HEK293 (cell line): ENCODE measurements at regions not wholly inside any gene's neighbourhood (a gene's known extent, or its start where the extent isn't known, plus 50 kb on each side); places are given as distances from the start of the nearest gene placed in this dataset.

Experiments used
- CTCF ChIA-PET: fragments of 350-600 bp; formaldehyde crosslinking; extraction: SDS; loops from one replicate; lab custom pipeline; 2021; ENCODE audit warnings: antibody characterized with exemption; lab: Yijun Ruan, JAX
- POLR2A ChIA-PET: fragments of 300-600 bp; formaldehyde crosslinking; extraction: SDS; loops from one replicate; lab custom pipeline; 2020; ENCODE audit warnings: antibody characterized with exemption, inconsistent platforms; lab: Yijun Ruan, JAX
- H3K27ac ChIP-seq: fragments of 200-500 bp; sonication (Bioruptor generic); 2 replicates; pipeline ENCODE4 v1.5.1; 2014; ENCODE audit warnings: low read depth, low read length, control low read depth, inconsistent platforms; ENCODE audit errors: extremely low read depth
- H3K36me3 ChIP-seq, 2 experiments: fragments of 200-500 bp in 1 of 2; sonication (Bioruptor generic) in 1 of 2; 1 replicate in 1 of 2; 2 replicates in 1 of 2; pipeline ENCODE4 v1.5.1; 2014 to 2017; ENCODE audit warnings: inconsistent platforms in 2 of 2, low read length in 2 of 2; ENCODE audit not compliant: control insufficient read depth in 2 of 2, insufficient read depth in 1 of 2
- H3K4me1 ChIP-seq: fragments of 200-500 bp; sonication (Bioruptor generic); 2 replicates; pipeline ENCODE4 v1.5.1; 2014; ENCODE audit warnings: mild to moderate bottlenecking, low read length, inconsistent platforms; ENCODE audit not compliant: control insufficient read depth, insufficient read depth
- H3K4me3 ChIP-seq: 2 replicates; pipeline ENCODE4 v1.5.1; 2011; ENCODE audit warnings: low read depth, mild to moderate bottlenecking, control low read depth, low read length, moderate library complexity
- H3K9me3 ChIP-seq: fragments of 200-500 bp; sonication (Bioruptor generic); 2 replicates; pipeline ENCODE4 v1.5.1; 2014; ENCODE audit warnings: low read depth, low read length, inconsistent platforms; ENCODE audit not compliant: control insufficient read depth, insufficient read depth
- KLF10 ChIP-seq: fragments of 450-650 bp; IDR thresholded peaks from 2 replicates; pipeline ENCODE4 v1.5.1; 2018; ENCODE audit warnings: missing biosample characterization, mild to moderate bottlenecking, missing genetic modification characterization
- KLF8 ChIP-seq: fragments of 450-650 bp; formaldehyde crosslinking; IDR thresholded peaks from 2 replicates; pipeline ENCODE4 v1.5.1; 2016; ENCODE audit warnings: missing biosample characterization, missing genetic modification characterization
- ZNF114 ChIP-seq: fragments of 450-650 bp; formaldehyde crosslinking; IDR thresholded peaks from 2 replicates; pipeline ENCODE4 v1.5.0; 2017; ENCODE audit warnings: missing biosample characterization, missing genetic modification characterization
- ZNF132 ChIP-seq: fragments of 450-650 bp; formaldehyde crosslinking; IDR thresholded peaks from 2 replicates; pipeline ENCODE4 v1.5.1; 2017; ENCODE audit warnings: missing biosample characterization, missing genetic modification characterization, borderline replicate concordance
- ZNF146 ChIP-seq: fragments of 450-650 bp; formaldehyde crosslinking; IDR thresholded peaks from 2 replicates; pipeline ENCODE4 v1.5.1; 2016; ENCODE audit warnings: missing biosample characterization, missing genetic modification characterization
- ZNF184 ChIP-seq: fragments of 450-650 bp; IDR thresholded peaks from 2 replicates; pipeline ENCODE4 v1.5.1; 2018; ENCODE audit warnings: missing biosample characterization, mild to moderate bottlenecking, missing genetic modification characterization
- ZNF19 ChIP-seq: fragments of 450-650 bp; formaldehyde crosslinking; IDR thresholded peaks from 2 replicates; pipeline ENCODE4; 2016; ENCODE audit warnings: missing biosample characterization, missing genetic modification characterization, low read depth
- ZNF214 ChIP-seq: fragments of 450-650 bp; formaldehyde crosslinking; IDR thresholded peaks from 2 replicates; pipeline ENCODE4 v1.5.1; 2017; ENCODE audit warnings: missing biosample characterization, mild to moderate bottlenecking, missing genetic modification characterization, borderline replicate concordance
- ZNF24 ChIP-seq: fragments of 450-650 bp; formaldehyde crosslinking; IDR thresholded peaks from 2 replicates; pipeline ENCODE4 v1.5.1; 2016; ENCODE audit warnings: missing biosample characterization, missing genetic modification characterization
- ZNF302 ChIP-seq: fragments of 450-650 bp; formaldehyde crosslinking; IDR thresholded peaks from 2 replicates; pipeline ENCODE4 v1.5.1; 2016; ENCODE audit warnings: missing biosample characterization, missing genetic modification characterization, low read depth
- ZNF596 ChIP-seq: fragments of 450-650 bp; IDR thresholded peaks from 2 replicates; pipeline ENCODE4 v1.5.0; 2018; ENCODE audit warnings: missing biosample characterization, mild to moderate bottlenecking, missing genetic modification characterization, moderate library complexity
- ZNF623 ChIP-seq: fragments of 450-650 bp; formaldehyde crosslinking; IDR thresholded peaks from 2 replicates; pipeline ENCODE4 v1.5.1; 2016; ENCODE audit warnings: missing biosample characterization, missing genetic modification characterization
- ZNF624 ChIP-seq: fragments of 450-650 bp; formaldehyde crosslinking; IDR thresholded peaks from 2 replicates; pipeline ENCODE4 v1.5.1; 2017; ENCODE audit warnings: missing biosample characterization, missing genetic modification characterization
- ZNF664 ChIP-seq: fragments of 450-650 bp; formaldehyde crosslinking; IDR thresholded peaks from 2 replicates; pipeline ENCODE4 v1.5.1; 2016; ENCODE audit warnings: missing biosample characterization, missing genetic modification characterization
- ZSCAN23 ChIP-seq: fragments of 450-650 bp; formaldehyde crosslinking; IDR thresholded peaks from 2 replicates; pipeline ENCODE4 v1.5.1; 2016; ENCODE audit warnings: missing biosample characterization, missing genetic modification characterization
- TF ChIP-seq, protein P1 (sequence below): fragments of 450-650 bp; IDR thresholded peaks from 2 replicates; pipeline ENCODE4 v1.5.1; 2018; ENCODE audit warnings: missing biosample characterization, mild to moderate bottlenecking, missing genetic modification characterization
- TF ChIP-seq, protein P2 (sequence below): fragments of 450-650 bp; formaldehyde crosslinking; IDR thresholded peaks from 2 replicates; pipeline ENCODE4 v1.5.1; 2016; ENCODE audit warnings: missing biosample characterization, missing genetic modification characterization
- TF ChIP-seq, protein P3 (sequence below): fragments of 450-650 bp; formaldehyde crosslinking; IDR thresholded peaks from 2 replicates; pipeline ENCODE4 v1.5.1; 2016; ENCODE audit warnings: missing biosample characterization, missing genetic modification characterization
- TF ChIP-seq, protein P4 (sequence below): fragments of 450-650 bp; formaldehyde crosslinking; IDR thresholded peaks from 2 replicates; pipeline ENCODE4 v1.5.1; 2017; ENCODE audit warnings: missing biosample characterization, missing genetic modification characterization

DNA sequence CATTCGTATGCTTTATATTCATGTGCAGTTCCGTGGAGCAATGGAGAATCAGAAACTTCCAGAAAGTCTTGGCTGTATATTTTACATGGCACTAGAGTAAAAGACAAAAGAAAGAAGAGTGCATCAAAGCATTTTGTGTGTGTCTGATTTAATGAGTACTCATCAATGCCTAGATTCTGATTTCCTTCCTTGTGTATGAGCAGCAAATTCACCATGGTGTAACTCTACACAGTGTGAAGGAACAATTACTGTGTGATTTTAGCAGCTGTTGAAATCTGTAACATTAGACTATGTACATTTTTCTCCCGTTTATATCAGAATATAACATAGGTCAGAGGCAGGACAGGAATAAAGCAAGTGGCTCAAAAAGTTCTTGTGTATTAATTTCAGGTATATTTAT is 102.0 kb upstream of the TSC22D2 start (continued):
- TF ChIP-seq ZNF624 (tag by site-specific recombination) (no peak), ZNF132 (no peak), ZNF596 (no peak), ZNF184 (tag by site-specific recombination) (no peak)

DNA sequence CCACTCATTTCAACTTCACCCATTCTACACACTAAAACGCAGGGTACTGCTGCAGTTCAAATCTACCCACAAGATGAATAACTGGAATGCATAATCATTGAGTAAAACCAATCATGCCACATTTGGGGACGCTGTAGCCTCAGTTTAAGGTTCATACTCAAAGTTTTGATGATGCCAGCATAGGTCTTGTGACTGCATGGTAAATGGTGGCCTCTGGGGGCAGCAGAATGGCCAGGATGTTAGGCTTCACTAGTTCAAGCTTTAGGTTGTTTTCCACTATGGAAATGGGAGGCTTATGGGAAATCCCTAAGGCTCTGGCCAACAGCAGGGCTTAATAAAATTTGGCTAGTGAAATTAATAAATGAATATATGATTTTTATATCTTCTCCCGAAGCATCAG is 104.3 kb upstream of the TSC22D2 start:
- no peaks in the 10 kb centered on the region for H3K4me1 ChIP-seq
- H3K36me3 ChIP-seq, result no peaks in the 10 kb centered on the region
- H3K9me3 ChIP-seq, result no peaks in the 10 kb centered on the region
- POLR2A ChIA-PET, result no interaction called here
- CTCF ChIA-PET, result interaction anchor here (0.5 to 1.4 kb wide), 5 partner anchors 15 to 338 kb away, joined by 3 to 5 read pairs (median 4); no protein-coding TSS in a partner anchor
- H3K27ac ChIP-seq, result no peak overlapping the region
- TF ChIP-seq ZNF19 (tag by site-specific recombination), result no peak
- TF ChIP-seq ZNF184 (tag by site-specific recombination), result no peak
- TF ChIP-seq, protein P1, sequence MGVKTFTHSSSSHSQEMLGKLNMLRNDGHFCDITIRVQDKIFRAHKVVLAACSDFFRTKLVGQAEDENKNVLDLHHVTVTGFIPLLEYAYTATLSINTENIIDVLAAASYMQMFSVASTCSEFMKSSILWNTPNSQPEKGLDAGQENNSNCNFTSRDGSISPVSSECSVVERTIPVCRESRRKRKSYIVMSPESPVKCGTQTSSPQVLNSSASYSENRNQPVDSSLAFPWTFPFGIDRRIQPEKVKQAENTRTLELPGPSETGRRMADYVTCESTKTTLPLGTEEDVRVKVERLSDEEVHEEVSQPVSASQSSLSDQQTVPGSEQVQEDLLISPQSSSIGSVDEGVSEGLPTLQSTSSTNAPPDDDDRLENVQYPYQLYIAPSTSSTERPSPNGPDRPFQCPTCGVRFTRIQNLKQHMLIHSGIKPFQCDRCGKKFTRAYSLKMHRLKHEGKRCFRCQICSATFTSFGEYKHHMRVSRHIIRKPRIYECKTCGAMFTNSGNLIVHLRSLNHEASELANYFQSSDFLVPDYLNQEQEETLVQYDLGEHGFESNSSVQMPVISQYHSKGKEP (tag by site-specific recombination), result no peak
- TF ChIP-seq ZSCAN23 (tag by site-specific recombination), result no peak
- TF ChIP-seq, protein P2, sequence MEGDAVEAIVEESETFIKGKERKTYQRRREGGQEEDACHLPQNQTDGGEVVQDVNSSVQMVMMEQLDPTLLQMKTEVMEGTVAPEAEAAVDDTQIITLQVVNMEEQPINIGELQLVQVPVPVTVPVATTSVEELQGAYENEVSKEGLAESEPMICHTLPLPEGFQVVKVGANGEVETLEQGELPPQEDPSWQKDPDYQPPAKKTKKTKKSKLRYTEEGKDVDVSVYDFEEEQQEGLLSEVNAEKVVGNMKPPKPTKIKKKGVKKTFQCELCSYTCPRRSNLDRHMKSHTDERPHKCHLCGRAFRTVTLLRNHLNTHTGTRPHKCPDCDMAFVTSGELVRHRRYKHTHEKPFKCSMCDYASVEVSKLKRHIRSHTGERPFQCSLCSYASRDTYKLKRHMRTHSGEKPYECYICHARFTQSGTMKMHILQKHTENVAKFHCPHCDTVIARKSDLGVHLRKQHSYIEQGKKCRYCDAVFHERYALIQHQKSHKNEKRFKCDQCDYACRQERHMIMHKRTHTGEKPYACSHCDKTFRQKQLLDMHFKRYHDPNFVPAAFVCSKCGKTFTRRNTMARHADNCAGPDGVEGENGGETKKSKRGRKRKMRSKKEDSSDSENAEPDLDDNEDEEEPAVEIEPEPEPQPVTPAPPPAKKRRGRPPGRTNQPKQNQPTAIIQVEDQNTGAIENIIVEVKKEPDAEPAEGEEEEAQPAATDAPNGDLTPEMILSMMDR (tag by site-specific recombination), result no peak
- no peak for TF ChIP-seq ZNF24 (tag by site-specific recombination)
- TF ChIP-seq, protein P3, sequence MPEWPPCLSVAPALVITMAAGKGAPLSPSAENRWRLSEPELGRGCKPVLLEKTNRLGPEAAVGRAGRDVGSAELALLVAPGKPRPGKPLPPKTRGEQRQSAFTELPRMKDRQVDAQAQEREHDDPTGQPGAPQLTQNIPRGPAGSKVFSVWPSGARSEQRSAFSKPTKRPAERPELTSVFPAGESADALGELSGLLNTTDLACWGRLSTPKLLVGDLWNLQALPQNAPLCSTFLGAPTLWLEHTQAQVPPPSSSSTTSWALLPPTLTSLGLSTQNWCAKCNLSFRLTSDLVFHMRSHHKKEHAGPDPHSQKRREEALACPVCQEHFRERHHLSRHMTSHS, result no peak
- no peak for TF ChIP-seq ZNF114 (tag by site-specific recombination)
- TF ChIP-seq, protein P4, sequence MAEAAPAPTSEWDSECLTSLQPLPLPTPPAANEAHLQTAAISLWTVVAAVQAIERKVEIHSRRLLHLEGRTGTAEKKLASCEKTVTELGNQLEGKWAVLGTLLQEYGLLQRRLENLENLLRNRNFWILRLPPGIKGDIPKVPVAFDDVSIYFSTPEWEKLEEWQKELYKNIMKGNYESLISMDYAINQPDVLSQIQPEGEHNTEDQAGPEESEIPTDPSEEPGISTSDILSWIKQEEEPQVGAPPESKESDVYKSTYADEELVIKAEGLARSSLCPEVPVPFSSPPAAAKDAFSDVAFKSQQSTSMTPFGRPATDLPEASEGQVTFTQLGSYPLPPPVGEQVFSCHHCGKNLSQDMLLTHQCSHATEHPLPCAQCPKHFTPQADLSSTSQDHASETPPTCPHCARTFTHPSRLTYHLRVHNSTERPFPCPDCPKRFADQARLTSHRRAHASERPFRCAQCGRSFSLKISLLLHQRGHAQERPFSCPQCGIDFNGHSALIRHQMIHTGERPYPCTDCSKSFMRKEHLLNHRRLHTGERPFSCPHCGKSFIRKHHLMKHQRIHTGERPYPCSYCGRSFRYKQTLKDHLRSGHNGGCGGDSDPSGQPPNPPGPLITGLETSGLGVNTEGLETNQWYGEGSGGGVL (tag by site-specific recombination), result no peak
- TF ChIP-seq KLF10 (tag by site-specific recombination), result no peak
- no peak for TF ChIP-seq KLF8 (tag by site-specific recombination)
- no peak for TF ChIP-seq ZNF146 (tag by site-specific recombination)
- TF ChIP-seq ZNF623 (tag by site-specific recombination), result no peak
- no peak for TF ChIP-seq ZNF302 (tag by site-specific recombination)
- TF ChIP-seq ZNF664 (tag by site-specific recombination), result no peak
- no peak overlapping the region for H3K4me3 ChIP-seq

DNA sequence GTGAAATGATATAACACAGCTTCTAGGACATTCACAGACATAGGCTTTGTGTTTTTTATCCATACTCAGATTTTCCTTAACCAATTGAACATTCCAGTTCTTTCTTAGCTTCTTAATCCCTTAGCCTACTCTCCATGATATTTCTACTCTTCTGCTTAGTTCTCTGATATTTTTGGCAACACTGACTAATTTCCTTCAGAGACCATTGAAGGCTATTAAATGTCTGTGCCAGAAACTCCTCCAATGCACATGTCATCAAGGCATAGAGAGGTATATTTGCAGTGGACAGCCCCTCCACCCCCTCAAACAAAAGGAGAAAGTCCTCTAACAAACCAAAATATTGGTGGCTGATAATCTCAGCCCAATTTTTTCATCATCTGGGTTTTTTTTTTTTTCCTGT is 105.9 kb upstream of the TSC22D2 start:
- Histone ChIP-seq H3K4me3 (no peak overlapping the region), H3K4me1 (no peaks in the 10 kb centered on the region), H3K27ac (no peak overlapping the region), H3K36me3 (no peaks in the 10 kb centered on the region), H3K9me3 (no peaks in the 10 kb centered on the region)
- ChIA-PET POLR2A (no interaction called here), CTCF (interaction anchor here (0.7 to 1.0 kb wide), 3 partner anchors 11 to 63 kb away, joined by 3 read pairs; no protein-coding TSS in a partner anchor)
- TF ChIP-seq ZNF214, result no peak
